ENCODE measurements at regions not wholly inside any gene's neighbourhood (a gene's known extent, or its start where the extent isn't known, plus 50 kb on each side); places are given as distances from the start of the nearest gene placed in this dataset.
A peak's percentile ranks its signal among the peaks of the same experiment; 100 is the strongest.

GRCh38 chr6:85868685-85869084 is 226.0 kb upstream of the SYNCRIP start:
- no peak for TF ChIP-seq CTCF (IDR thresholded peaks at IDR 0.05)
- TF ChIP-seq POLR2A (IDR thresholded peaks at IDR 0.05), result no peak
- TF ChIP-seq POLR2AphosphoS5 (IDR thresholded peaks at IDR 0.05), result no peak
- Histone ChIP-seq H3K27me3 (replicated peaks; ENCODE audit: insufficient read depth) (no peaks in the 10 kb centered on the region), H3K27ac (no peak overlapping the region), H3K4me1 (replicated peaks) (peaks cover 16% of the 10 kb centered on the region), H3K4me3 (no peak overlapping the region), H3K36me3 (no peaks in the 10 kb centered on the region), H3K9me3 (no peaks in the 10 kb centered on the region)
- WGBS, result 87% methylated on average over 5 of the region's 5 CpGs
- intact Hi-C loops (cut with DNase I), result loop anchor here (10.0 kb wide), 1 partner anchor 194 kb away; no protein-coding TSS in a partner anchor
- no peak for DNase-seq (ENCODE audit: low spot score)

GRCh38 chr6:85867595-85867994 is 224.9 kb upstream of the SYNCRIP start:
- no peak for DNase-seq (ENCODE audit: low spot score)
- intact Hi-C loops (cut with DNase I), result loop anchor here (10.0 kb wide), 1 partner anchor 193 kb away; no protein-coding TSS in a partner anchor
- TF ChIP-seq CTCF (IDR thresholded peaks at IDR 0.05) (no peak), POLR2A (IDR thresholded peaks at IDR 0.05) (no peak)

GRCh38 chr6:85866758-85867401 is 224.2 kb upstream of the SYNCRIP start:
- H3K36me3 ChIP-seq, result no peaks in the 10 kb centered on the region
- DNase-seq (ENCODE audit: low spot score), result no peak
- no peak overlapping the region for H3K4me3 ChIP-seq
- H3K27ac ChIP-seq, result no peak overlapping the region
- intact Hi-C loops (cut with DNase I), result loop anchor here (10.0 kb wide), 1 partner anchor 192 kb away; no protein-coding TSS in a partner anchor
- TF ChIP-seq POLR2A (IDR thresholded peaks at IDR 0.05) (no peak), POLR2AphosphoS5 (IDR thresholded peaks at IDR 0.05) (no peak), CTCF (IDR thresholded peaks at IDR 0.05) (no peak)
- H3K4me1 ChIP-seq (replicated peaks), result peaks cover 16% of the 10 kb centered on the region
- WGBS, result 65% methylated on average over 10 of the region's 10 CpGs
- H3K27me3 ChIP-seq (replicated peaks; ENCODE audit: insufficient read depth), result no peaks in the 10 kb centered on the region
- H3K9me3 ChIP-seq, result no peaks in the 10 kb centered on the region

More at GRCh38 chr6:85867595-85867994, 224.9 kb upstream of the SYNCRIP start:
- Histone ChIP-seq H3K4me3 (no peak overlapping the region), H3K36me3 (no peaks in the 10 kb centered on the region), H3K27ac (no peak overlapping the region), H3K4me1 (replicated peaks) (peaks cover 16% of the 10 kb centered on the region), H3K9me3 (no peaks in the 10 kb centered on the region), H3K27me3 (replicated peaks; ENCODE audit: insufficient read depth) (no peaks in the 10 kb centered on the region)

GRCh38 chr6:85866370-85866730 is 223.7 kb upstream of the SYNCRIP start:
- peak overlapping the region in 1 of 2 donors; percentile 30 for H3K4me3 ChIP-seq
- no peaks in the 10 kb centered on the region for H3K9me3 ChIP-seq
- 27% methylated on average over 5 of the region's 5 CpGs for WGBS
- DNase-seq (ENCODE audit: low spot score), result no peak
- H3K27ac ChIP-seq, result peak overlapping the region in 1 of 2 donors; percentile 66
- intact Hi-C loops (cut with DNase I), result loop anchor here (10.0 kb wide), 1 partner anchor 192 kb away; no protein-coding TSS in a partner anchor
- H3K36me3 ChIP-seq, result no peaks in the 10 kb centered on the region
- TF ChIP-seq CTCF (IDR thresholded peaks at IDR 0.05) (no peak), POLR2AphosphoS5 (IDR thresholded peaks at IDR 0.05) (no peak), POLR2A (IDR thresholded peaks at IDR 0.05) (no peak)
- H3K4me1 ChIP-seq (replicated peaks), result peaks cover 16% of the 10 kb centered on the region
- no peaks in the 10 kb centered on the region for H3K27me3 ChIP-seq (replicated peaks; ENCODE audit: insufficient read depth)

Data from prostate gland (tissue), 2 donors.